CD14-positive monocyte (primary cell): ENCODE measurements at regions not wholly inside any gene's neighbourhood (a gene's known extent, or its start where the extent isn't known, plus 50 kb on each side); places are given as distances from the start of the nearest gene placed in this dataset.

Source experiments
- DNase-seq, 3 donors: peaks; one replicate each; pipeline ENCODE4 v3.0.0-alpha.2; 2011 to 2022
- H2AFZ ChIP-seq: 2 replicates; pipeline ENCODE4 v1.6.0; 2012; ENCODE audit warnings: mild to moderate bottlenecking, low read depth, low read length, inconsistent platforms; ENCODE audit not compliant: insufficient read depth, poor library complexity, severe bottlenecking
- H3K27ac ChIP-seq, 2 donors: 1 replicate in 1 of 2; 2 replicates in 1 of 2; pipeline ENCODE4 v1.5.1; 2012 to 2013; ENCODE audit warnings: low read length in 2 of 2, control low read depth in 1 of 2, inconsistent platforms in 1 of 2, low read depth in 1 of 2, mild to moderate bottlenecking in 1 of 2
- H3K27me3 ChIP-seq, 2 donors: one replicate each; pipeline versions ENCODE4 v1.6.0 to v1.6.1; 2011 to 2013; ENCODE audit warnings: low read length in 2 of 2; ENCODE audit not compliant: control insufficient read depth in 2 of 2, insufficient read depth in 2 of 2
- H3K36me3 ChIP-seq, 2 donors: replicated peaks in 1 of 2; 1 replicate in 1 of 2; 2 replicates in 1 of 2; pipeline versions ENCODE4 v1.5.1 to v1.6.1; 2012 to 2013; ENCODE audit warnings: low read length in 2 of 2, control low read depth in 1 of 2, inconsistent platforms in 1 of 2, mild to moderate bottlenecking in 1 of 2; ENCODE audit not compliant: insufficient read depth in 2 of 2, control insufficient read depth in 1 of 2
- H3K4me1 ChIP-seq, 2 donors: 1 replicate in 1 of 2; 2 replicates in 1 of 2; pipeline versions ENCODE4 v1.5.1 to v1.6.1; 2012 to 2013; ENCODE audit warnings: low read length in 2 of 2, control low read depth in 1 of 2, inconsistent platforms in 1 of 2, mild to moderate bottlenecking in 1 of 2, moderate library complexity in 1 of 2; ENCODE audit not compliant: insufficient read depth in 2 of 2, control insufficient read depth in 1 of 2
- H3K4me2 ChIP-seq: replicated peaks from 2 replicates; pipeline ENCODE3; 2012; ENCODE audit warnings: low read length, moderate library complexity, mild to moderate bottlenecking; ENCODE audit not compliant: poor library complexity, severe bottlenecking; ENCODE audit errors: extremely low read depth
- H3K4me3 ChIP-seq, 3 experiments: fragments of 200-600 bp in 1 of 3; sonication (generic) in 1 of 3; replicated peaks in 1 of 3; 1 replicate in 2 of 3; 2 replicates in 1 of 3; pipeline ENCODE4 v1.5.1; 2011 to 2013; ENCODE audit warnings: low read length in 3 of 3, mild to moderate bottlenecking in 3 of 3, control low read depth in 2 of 3, low read depth in 2 of 3, inconsistent platforms in 1 of 3, moderate library complexity in 1 of 3
- H3K79me2 ChIP-seq: 2 replicates; pipeline ENCODE4 v1.6.0; 2012; ENCODE audit warnings: mild to moderate bottlenecking, control low read depth, inconsistent platforms, low read length, moderate library complexity; ENCODE audit not compliant: insufficient read depth
- H3K9ac ChIP-seq: 2 replicates; pipeline ENCODE4 v1.6.0; 2017; ENCODE audit warnings: low read length, mild to moderate bottlenecking; ENCODE audit not compliant: insufficient read depth, poor library complexity, severe bottlenecking
- H3K9me3 ChIP-seq, 2 donors: replicated peaks in 1 of 2; 1 replicate in 1 of 2; 2 replicates in 1 of 2; pipeline versions ENCODE4 v1.5.1 to v1.6.1; 2012 to 2013; ENCODE audit warnings: low read length in 2 of 2, control low read depth in 1 of 2; ENCODE audit not compliant: control insufficient read depth in 1 of 2, insufficient read depth in 1 of 2
- H4K20me1 ChIP-seq: 2 replicates; pipeline ENCODE4 v1.6.0; 2012; ENCODE audit warnings: mild to moderate bottlenecking, low read length, control low read depth, moderate library complexity; ENCODE audit not compliant: insufficient read depth
- H3K27ac Mint-ChIP-seq, 7 donors: one replicate each; pipeline ENCODE4 v1.8.0; 2020; ENCODE audit warnings: mild to moderate bottlenecking in 7 of 7, mixed read lengths in 7 of 7, moderate library complexity in 6 of 7, inconsistent platforms in 2 of 7
- H3K27me3 Mint-ChIP-seq, 3 donors: one replicate each; pipeline ENCODE4 v1.8.0; 2021 to 2022; ENCODE audit warnings: low read depth in 3 of 3, mild to moderate bottlenecking in 3 of 3, mixed read lengths in 3 of 3, moderate library complexity in 3 of 3, inconsistent platforms in 1 of 3
- H3K36me3 Mint-ChIP-seq, 2 donors: one replicate each; pipeline ENCODE4 v1.8.0; 2020; ENCODE audit warnings: mixed read lengths in 2 of 2, inconsistent platforms in 1 of 2, mild to moderate bottlenecking in 1 of 2
- H3K4me1 Mint-ChIP-seq: one replicate; pipeline ENCODE4 v1.8.0; 2020; ENCODE audit warnings: mild to moderate bottlenecking, mixed read lengths
- H3K4me3 Mint-ChIP-seq, 2 donors: one replicate each; pipeline ENCODE4 v1.8.0; 2020; ENCODE audit warnings: mild to moderate bottlenecking in 2 of 2, mixed read lengths in 2 of 2, moderate library complexity in 1 of 2
- H3K9me3 Mint-ChIP-seq, 7 donors: one replicate each; pipeline ENCODE4 v1.8.0; 2020 to 2022; ENCODE audit warnings: mixed read lengths in 7 of 7, mild to moderate bottlenecking in 6 of 7, moderate library complexity in 6 of 7, inconsistent platforms in 2 of 7
- WGBS: methylation state at CpG from one replicate; pipeline ENCODE4 v1.1.5; 2013; ENCODE audit warnings: missing lambda C conversion rate; ENCODE audit not compliant: insufficient coverage; 5-methylcytosine and 5-hydroxymethylcytosine counted together
- intact Hi-C, 2 donors: fragments of 100-400 bp; cut with micrococcal nuclease; formaldehyde crosslinking; loops; one replicate each; pipeline versions ENCODE4 v1.15.0 to v1.15.1; 2023
- TF ChIP-seq, protein P1 (sequence below): fragments of 200-600 bp; IDR thresholded peaks from one replicate; pipeline ENCODE4 v1.8.0; 2022; ENCODE audit warnings: antibody characterized with exemption, mild to moderate bottlenecking

DNA sequence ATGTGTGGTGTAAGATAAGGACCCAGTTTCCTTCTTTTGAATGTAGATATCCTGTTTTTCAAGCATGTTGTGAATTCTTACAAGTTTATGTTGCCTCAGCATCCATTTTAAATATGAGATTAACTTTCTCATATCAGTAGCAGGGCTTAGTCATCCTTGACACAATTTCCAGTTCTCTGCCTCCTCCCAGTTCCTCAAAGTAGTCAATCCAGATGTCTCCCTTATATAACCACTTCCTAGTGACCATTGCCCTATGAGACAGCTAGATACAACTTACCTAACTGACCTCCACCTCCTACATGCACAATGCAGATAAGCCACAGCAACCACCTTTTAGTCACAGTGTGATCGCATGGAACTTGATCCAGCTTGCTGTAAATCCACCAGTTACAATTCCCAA, 269.2 kb upstream of the ZNF521 start:
- Histone ChIP-seq H3K4me2 (no peak overlapping the region), H3K27ac (no peak overlapping the region), H3K79me2 (no peaks in the 10 kb centered on the region), H3K4me1 (no peaks in the 10 kb centered on the region), H3K4me3 (no peak overlapping the region), H4K20me1 (no peaks in the 10 kb centered on the region), H2AFZ (no peak overlapping the region), H3K27me3 (no peaks in the 10 kb centered on the region), H3K9ac (no peak overlapping the region), H3K36me3 (no peaks in the 10 kb centered on the region), H3K9me3 (peaks cover 0 to 8% of the 10 kb centered on the region in 2 donors)
- intact Hi-C loops = no loop called here
- Mint-ChIP-seq H3K27ac (no peak overlapping the region), H3K4me1 (no peaks in the 10 kb centered on the region), H3K4me3 (no peak overlapping the region), H3K27me3 (no peaks in the 10 kb centered on the region), H3K9me3 (peaks cover 1 to 19% (median 8%) of the 10 kb centered on the region in 7 donors), H3K36me3 (no peaks in the 10 kb centered on the region)
- TF ChIP-seq, protein P1, sequence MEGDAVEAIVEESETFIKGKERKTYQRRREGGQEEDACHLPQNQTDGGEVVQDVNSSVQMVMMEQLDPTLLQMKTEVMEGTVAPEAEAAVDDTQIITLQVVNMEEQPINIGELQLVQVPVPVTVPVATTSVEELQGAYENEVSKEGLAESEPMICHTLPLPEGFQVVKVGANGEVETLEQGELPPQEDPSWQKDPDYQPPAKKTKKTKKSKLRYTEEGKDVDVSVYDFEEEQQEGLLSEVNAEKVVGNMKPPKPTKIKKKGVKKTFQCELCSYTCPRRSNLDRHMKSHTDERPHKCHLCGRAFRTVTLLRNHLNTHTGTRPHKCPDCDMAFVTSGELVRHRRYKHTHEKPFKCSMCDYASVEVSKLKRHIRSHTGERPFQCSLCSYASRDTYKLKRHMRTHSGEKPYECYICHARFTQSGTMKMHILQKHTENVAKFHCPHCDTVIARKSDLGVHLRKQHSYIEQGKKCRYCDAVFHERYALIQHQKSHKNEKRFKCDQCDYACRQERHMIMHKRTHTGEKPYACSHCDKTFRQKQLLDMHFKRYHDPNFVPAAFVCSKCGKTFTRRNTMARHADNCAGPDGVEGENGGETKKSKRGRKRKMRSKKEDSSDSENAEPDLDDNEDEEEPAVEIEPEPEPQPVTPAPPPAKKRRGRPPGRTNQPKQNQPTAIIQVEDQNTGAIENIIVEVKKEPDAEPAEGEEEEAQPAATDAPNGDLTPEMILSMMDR = no peak
- WGBS = 90% methylated on average over 1 of the region's 1 CpG
- DNase-seq = no peak

DNA sequence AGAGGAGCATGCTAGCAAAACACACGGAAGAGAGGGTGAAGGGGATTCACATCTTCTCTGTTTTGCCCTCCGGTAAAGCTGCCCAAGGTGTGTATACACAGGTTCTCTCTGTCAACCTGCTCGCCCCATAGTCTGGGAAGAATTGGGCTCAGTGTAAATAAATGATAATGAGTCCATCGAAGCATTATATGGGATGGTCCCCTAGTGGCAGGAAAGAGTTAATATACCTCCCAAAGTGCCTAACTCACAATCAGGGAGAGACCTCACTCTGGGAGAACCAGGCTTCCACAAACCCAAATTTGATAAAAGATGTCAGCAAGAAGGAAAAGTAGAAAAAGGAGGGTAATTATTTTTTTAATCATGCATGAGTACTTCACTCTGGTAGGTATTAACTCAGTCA, 262.2 kb upstream of the ZNF521 start:
- Mint-ChIP-seq H3K27ac (no peak overlapping the region), H3K9me3 (peaks cover 0 to 6% (median 2%) of the 10 kb centered on the region in 7 donors), H3K4me3 (no peak overlapping the region), H3K36me3 (no peaks in the 10 kb centered on the region), H3K27me3 (no peaks in the 10 kb centered on the region), H3K4me1 (no peaks in the 10 kb centered on the region)
- WGBS = 100% methylated on average over 2 of the region's 4 CpGs
- no peak overlapping the region for H3K4me3 ChIP-seq
- H3K36me3 ChIP-seq = no peaks in the 10 kb centered on the region
- no peak overlapping the region for H3K4me2 ChIP-seq
- no peak overlapping the region for H2AFZ ChIP-seq
- no peaks in the 10 kb centered on the region for H3K27me3 ChIP-seq
- H3K4me1 ChIP-seq = no peaks in the 10 kb centered on the region
- H3K79me2 ChIP-seq = no peaks in the 10 kb centered on the region
- TF ChIP-seq, protein P1 = no peak
- no peaks in the 10 kb centered on the region for H4K20me1 ChIP-seq
- no peak overlapping the region for H3K9ac ChIP-seq
- no peaks in the 10 kb centered on the region for H3K9me3 ChIP-seq
- no peak for DNase-seq
- H3K27ac ChIP-seq = no peak overlapping the region
- intact Hi-C loops = no loop called here
